KMS-11 (cell line): ENCODE measurements at regions not wholly inside any gene's neighbourhood (a gene's known extent, or its start where the extent isn't known, plus 50 kb on each side); places are given as distances from the start of the nearest gene placed in this dataset.

Experiments used
- H2AFZ ChIP-seq: fragments of 200-600 bp; sonication (generic); 2 replicates; pipeline ENCODE4 v1.6.1; 2016; ENCODE audit warnings: antibody characterized with exemption, mixed run types, low read depth
- H3K27ac ChIP-seq: fragments of 200-600 bp; sonication (generic); 2 replicates; pipeline ENCODE4 v1.6.1; 2016; ENCODE audit warnings: mild to moderate bottlenecking, mixed run types
- H3K27me3 ChIP-seq: fragments of 200-600 bp; sonication (generic); 2 replicates; pipeline ENCODE4 v1.6.1; 2017; ENCODE audit warnings: mild to moderate bottlenecking, low read depth, mixed run types, moderate library complexity; ENCODE audit not compliant: insufficient read depth
- H3K36me3 ChIP-seq: fragments of 200-600 bp; sonication (generic); 2 replicates; pipeline ENCODE4 v1.6.1; 2017; ENCODE audit warnings: mild to moderate bottlenecking, mixed run types; ENCODE audit not compliant: insufficient read depth
- H3K4me1 ChIP-seq: fragments of 200-600 bp; sonication (generic); 2 replicates; pipeline ENCODE4 v1.6.1; 2016; ENCODE audit warnings: mild to moderate bottlenecking, low read depth, mixed run types; ENCODE audit not compliant: poor library complexity, severe bottlenecking
- H3K4me2 ChIP-seq: fragments of 200-600 bp; sonication (generic); 2 replicates; pipeline ENCODE4 v1.7.0; 2016; ENCODE audit warnings: mild to moderate bottlenecking, mixed run types
- H3K4me3 ChIP-seq: fragments of 200-600 bp; sonication (generic); IDR thresholded peaks from 2 replicates; pipeline ENCODE4 v1.6.1; 2017; ENCODE audit warnings: low read depth, low read length, mixed read lengths; ENCODE audit not compliant: insufficient read depth
- H3K79me2 ChIP-seq: fragments of 200-600 bp; sonication (generic); 2 replicates; pipeline ENCODE4 v1.6.1; 2016; ENCODE audit warnings: low read depth, mixed run types; ENCODE audit not compliant: insufficient read depth
- H3K9ac ChIP-seq: fragments of 200-600 bp; sonication (generic); 2 replicates; pipeline ENCODE4 v1.6.1; 2016; ENCODE audit warnings: mild to moderate bottlenecking, mixed run types
- H4K20me1 ChIP-seq: fragments of 200-600 bp; sonication (generic); 2 replicates; pipeline ENCODE4 v1.6.1; 2016; ENCODE audit warnings: mild to moderate bottlenecking, mixed run types; ENCODE audit not compliant: insufficient read depth
- CTCF ChIP-seq: fragments of 200-600 bp; sonication (generic); conservative IDR thresholded peaks from 2 replicates; pipeline ENCODE4 v1.6.1; 2017; ENCODE audit warnings: low read depth, mild to moderate bottlenecking, antibody characterized with exemption, low read length, moderate library complexity, mixed read lengths

- Histone ChIP-seq H3K4me2 (no peak overlapping the region), H3K36me3 (no peaks in the 10 kb centered on the region), H4K20me1 (no peaks in the 10 kb centered on the region), H2AFZ (no peak overlapping the region), H3K79me2 (no peaks in the 10 kb centered on the region), H3K27me3 (no peaks in the 10 kb centered on the region), H3K4me3 (no peak overlapping the region), H3K27ac (no peak overlapping the region), H3K9ac (no peak overlapping the region), H3K4me1 (peaks cover 26% of the 10 kb centered on the region)
- TF ChIP-seq CTCF, result no peak
These were observed 72.2 kb upstream of the WNT11 start for GRCh38 chr11:76278526-76278925.

GRCh38 chr11:76277298-76278175 lies 71.2 kb upstream of the WNT11 start:
- H3K79me2 ChIP-seq, result no peaks in the 10 kb centered on the region
- H4K20me1 ChIP-seq, result no peaks in the 10 kb centered on the region
- H2AFZ ChIP-seq, result no peak overlapping the region
- no peaks in the 10 kb centered on the region for H3K36me3 ChIP-seq
- no peak overlapping the region for H3K27ac ChIP-seq
- H3K27me3 ChIP-seq, result no peaks in the 10 kb centered on the region
- H3K4me2 ChIP-seq, result no peak overlapping the region
- peaks cover 26% of the 10 kb centered on the region for H3K4me1 ChIP-seq
- H3K4me3 ChIP-seq, result no peak overlapping the region
- H3K9ac ChIP-seq, result no peak overlapping the region
- TF ChIP-seq CTCF, result no peak

- Histone ChIP-seq H3K9ac (no peak overlapping the region), H3K4me1 (peaks cover 26% of the 10 kb centered on the region), H4K20me1 (no peaks in the 10 kb centered on the region), H3K36me3 (no peaks in the 10 kb centered on the region), H3K27ac (no peak overlapping the region), H3K79me2 (no peaks in the 10 kb centered on the region), H3K4me2 (no peak overlapping the region), H3K4me3 (no peak overlapping the region), H2AFZ (no peak overlapping the region), H3K27me3 (no peaks in the 10 kb centered on the region)
- no peak for TF ChIP-seq CTCF
These were observed 70.5 kb upstream of the WNT11 start for GRCh38 chr11:76276781-76277155.

GRCh38 chr11:76276046-76276780 lies 69.9 kb upstream of the WNT11 start:
- H3K79me2 ChIP-seq, result no peaks in the 10 kb centered on the region
- no peak overlapping the region for H3K4me2 ChIP-seq
- no peaks in the 10 kb centered on the region for H4K20me1 ChIP-seq
- no peak overlapping the region for H3K9ac ChIP-seq
- peaks cover 24% of the 10 kb centered on the region for H3K4me1 ChIP-seq
- no peak overlapping the region for H3K4me3 ChIP-seq
- H2AFZ ChIP-seq, result no peak overlapping the region
- no peaks in the 10 kb centered on the region for H3K36me3 ChIP-seq
- no peak overlapping the region for H3K27ac ChIP-seq
- H3K27me3 ChIP-seq, result no peaks in the 10 kb centered on the region
- no peak for TF ChIP-seq CTCF
